ENCODE measurements at regions not wholly inside any gene's neighbourhood (a gene's known extent, or its start where the extent isn't known, plus 50 kb on each side); places are given as distances from the start of the nearest gene placed in this dataset.

GRCh38 chr5:33143405-33144123, 297.2 kb upstream of the TARS1 start:
- intact Hi-C loops (cut with DNase I; ENCODE audit: low total_unique reads): no loop called here
- no peaks in the 10 kb centered on the region for H3K27me3 ChIP-seq
- no peak for DNase-seq
- TF ChIP-seq, protein P1, sequence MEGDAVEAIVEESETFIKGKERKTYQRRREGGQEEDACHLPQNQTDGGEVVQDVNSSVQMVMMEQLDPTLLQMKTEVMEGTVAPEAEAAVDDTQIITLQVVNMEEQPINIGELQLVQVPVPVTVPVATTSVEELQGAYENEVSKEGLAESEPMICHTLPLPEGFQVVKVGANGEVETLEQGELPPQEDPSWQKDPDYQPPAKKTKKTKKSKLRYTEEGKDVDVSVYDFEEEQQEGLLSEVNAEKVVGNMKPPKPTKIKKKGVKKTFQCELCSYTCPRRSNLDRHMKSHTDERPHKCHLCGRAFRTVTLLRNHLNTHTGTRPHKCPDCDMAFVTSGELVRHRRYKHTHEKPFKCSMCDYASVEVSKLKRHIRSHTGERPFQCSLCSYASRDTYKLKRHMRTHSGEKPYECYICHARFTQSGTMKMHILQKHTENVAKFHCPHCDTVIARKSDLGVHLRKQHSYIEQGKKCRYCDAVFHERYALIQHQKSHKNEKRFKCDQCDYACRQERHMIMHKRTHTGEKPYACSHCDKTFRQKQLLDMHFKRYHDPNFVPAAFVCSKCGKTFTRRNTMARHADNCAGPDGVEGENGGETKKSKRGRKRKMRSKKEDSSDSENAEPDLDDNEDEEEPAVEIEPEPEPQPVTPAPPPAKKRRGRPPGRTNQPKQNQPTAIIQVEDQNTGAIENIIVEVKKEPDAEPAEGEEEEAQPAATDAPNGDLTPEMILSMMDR (IDR thresholded peaks at IDR 0.05): no peak
- no peaks in the 10 kb centered on the region for H3K36me3 ChIP-seq
- peaks cover 0 to 14% (median 6%) of the 10 kb centered on the region in 4 donors for H3K4me1 ChIP-seq
- H3K27ac ChIP-seq: no peak overlapping the region
- no peaks in the 10 kb centered on the region for H3K9me3 ChIP-seq
- no peak overlapping the region for H3K4me3 ChIP-seq

DNA sequence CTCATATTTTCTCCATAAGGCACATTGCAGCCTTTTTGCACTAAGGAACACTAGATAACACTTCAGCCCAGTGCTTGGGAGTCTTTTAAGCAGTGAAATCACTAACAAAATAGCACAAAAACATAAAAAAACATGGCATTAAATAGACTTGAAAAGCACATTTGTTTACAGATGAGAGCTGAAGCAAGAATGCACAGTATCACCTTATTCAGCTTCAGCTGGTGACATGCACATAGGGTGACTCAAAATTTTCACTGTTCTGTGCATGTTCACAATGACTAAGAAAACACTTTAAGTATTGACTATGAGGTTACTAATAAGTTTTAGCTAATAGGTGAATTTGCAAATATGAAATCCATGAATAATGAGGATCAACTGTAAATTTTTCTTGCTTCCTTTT, 293.9 kb upstream of the TARS1 start:
- DNase-seq: no peak
- intact Hi-C loops (cut with DNase I; ENCODE audit: low total_unique reads): no loop called here
- Histone ChIP-seq H3K9me3 (no peaks in the 10 kb centered on the region), H3K36me3 (no peaks in the 10 kb centered on the region), H3K4me1 (peaks cover 0 to 14% (median 6%) of the 10 kb centered on the region in 4 donors), H3K27ac (no peak overlapping the region), H3K4me3 (no peak overlapping the region), H3K27me3 (no peaks in the 10 kb centered on the region)
- TF ChIP-seq, protein P1 (IDR thresholded peaks at IDR 0.05): no peak

GRCh38 chr5:33148076-33148513, 292.7 kb upstream of the TARS1 start:
- no peak overlapping the region for H3K4me3 ChIP-seq
- intact Hi-C loops (cut with DNase I; ENCODE audit: low total_unique reads): no loop called here
- TF ChIP-seq, protein P1 (IDR thresholded peaks at IDR 0.05): no peak

DNA sequence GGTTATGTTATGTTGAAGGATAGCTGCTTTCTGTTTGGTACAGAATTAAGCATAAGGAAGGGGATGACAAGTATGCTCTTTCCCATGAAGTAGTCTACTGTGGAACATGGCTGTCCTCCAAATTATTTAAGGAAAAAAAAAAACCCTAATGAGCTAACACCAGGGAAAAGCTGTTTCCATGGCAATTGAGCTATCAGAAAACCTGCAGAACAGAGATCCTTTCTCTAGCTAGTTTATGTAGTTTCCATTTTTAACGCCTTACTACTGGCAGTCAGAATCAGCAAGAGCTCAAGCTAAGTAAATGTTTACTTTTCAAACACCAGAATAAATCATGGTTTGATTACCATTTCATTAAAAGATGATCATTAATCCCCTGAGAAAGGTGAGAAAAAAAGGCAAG, 287.4 kb upstream of the TARS1 start:
- no peak overlapping the region for H3K4me3 ChIP-seq

More at GRCh38 chr5:33148076-33148513, 292.7 kb upstream of the TARS1 start:
- H3K36me3 ChIP-seq: no peaks in the 10 kb centered on the region
- peak overlapping the region in 1 of 2 donors; percentile 41 for H3K27ac ChIP-seq
- DNase-seq: peak in 1 of 2 donors; percentile 47
- H3K4me1 ChIP-seq: peaks cover 0 to 14% (median 6%) of the 10 kb centered on the region in 4 donors
- no peaks in the 10 kb centered on the region for H3K9me3 ChIP-seq
- no peaks in the 10 kb centered on the region for H3K27me3 ChIP-seq

GRCh38 chr5:33153831-33154230, 286.9 kb upstream of the TARS1 start:
- Histone ChIP-seq H3K4me1 (peaks cover 0 to 7% (median 0%) of the 10 kb centered on the region in 4 donors), H3K27me3 (no peaks in the 10 kb centered on the region), H3K27ac (no peak overlapping the region), H3K9me3 (no peaks in the 10 kb centered on the region), H3K4me3 (no peak overlapping the region), H3K36me3 (no peaks in the 10 kb centered on the region)
- no peak for DNase-seq
- TF ChIP-seq, protein P1 (IDR thresholded peaks at IDR 0.05): no peak
- intact Hi-C loops (cut with DNase I; ENCODE audit: low total_unique reads): no loop called here

More for the DNA sequence above, 287.4 kb upstream of the TARS1 start:
- no peak for DNase-seq
- Histone ChIP-seq H3K27me3 (no peaks in the 10 kb centered on the region), H3K27ac (no peak overlapping the region), H3K36me3 (no peaks in the 10 kb centered on the region), H3K4me1 (peaks cover 0 to 9% (median under 1%) of the 10 kb centered on the region in 4 donors), H3K9me3 (no peaks in the 10 kb centered on the region)
- intact Hi-C loops (cut with DNase I; ENCODE audit: low total_unique reads): no loop called here
- TF ChIP-seq, protein P1 (IDR thresholded peaks at IDR 0.05): no peak
